GM19043 (cell line): ENCODE measurements at regions not wholly inside any gene's neighbourhood (a gene's known extent, or its start where the extent isn't known, plus 50 kb on each side); places are given as distances from the start of the nearest gene placed in this dataset.

Source experiments
- ATAC-seq: cut with Tn5 transposase; IDR thresholded peaks from one replicate; pipeline ENCODE4 v1.9.1; 2021; ENCODE audit warnings: low read depth; ENCODE audit not compliant: unreplicated experiment

- no peak for ATAC-seq
Measured at GRCh38 chr6:16871047-16871446, 109.8 kb upstream of the ATXN1 start.

- ATAC-seq = no peak
Measured at GRCh38 chr6:16868968-16869367, 107.7 kb upstream of the ATXN1 start.

- ATAC-seq = no peak
Measured at GRCh38 chr6:16857969-16858592, 96.8 kb upstream of the ATXN1 start.

GRCh38 chr6:16855460-16855859 lies 94.2 kb upstream of the ATXN1 start:
- peak; percentile 28 for ATAC-seq

GRCh38 chr6:16854986-16855385 lies 93.7 kb upstream of the ATXN1 start:
- ATAC-seq = peak; percentile 75

- no peak for ATAC-seq
Measured at GRCh38 chr6:16852671-16853070, 91.4 kb upstream of the ATXN1 start.

- peak; percentile 46 for ATAC-seq
Measured at GRCh38 chr6:16851758-16852157, 90.5 kb upstream of the ATXN1 start.

GRCh38 chr6:16851044-16851540 lies 89.8 kb upstream of the ATXN1 start:
- ATAC-seq = no peak

- ATAC-seq = no peak
Measured at GRCh38 chr6:16850681-16851026, 89.4 kb upstream of the ATXN1 start.

- ATAC-seq = no peak
Measured at GRCh38 chr6:16849988-16850680, 88.9 kb upstream of the ATXN1 start.

GRCh38 chr6:16849280-16849987 lies 88.2 kb upstream of the ATXN1 start:
- ATAC-seq = no peak

- ATAC-seq = no peak
Measured at GRCh38 chr6:16846399-16846778, 85.1 kb upstream of the ATXN1 start.

- ATAC-seq = no peak
Measured at GRCh38 chr6:16844183-16844582, 82.9 kb upstream of the ATXN1 start.

- no peak for ATAC-seq
Measured at GRCh38 chr6:16842676-16843075, 81.4 kb upstream of the ATXN1 start.

GRCh38 chr6:16841241-16841640 lies 80.0 kb upstream of the ATXN1 start:
- ATAC-seq = no peak

GRCh38 chr6:16840725-16841124 lies 79.5 kb upstream of the ATXN1 start:
- ATAC-seq = no peak

GRCh38 chr6:16840291-16840690 lies 79.0 kb upstream of the ATXN1 start:
- ATAC-seq = no peak

GRCh38 chr6:16839631-16840179 lies 78.4 kb upstream of the ATXN1 start:
- ATAC-seq = no peak

GRCh38 chr6:16837217-16837972 lies 76.1 kb upstream of the ATXN1 start:
- no peak for ATAC-seq

GRCh38 chr6:16836144-16836981 lies 75.1 kb upstream of the ATXN1 start:
- ATAC-seq = peak; percentile 76
